GM23338 (cell line): ENCODE measurements at regions not wholly inside any gene's neighbourhood (a gene's known extent, or its start where the extent isn't known, plus 50 kb on each side); places are given as distances from the start of the nearest gene placed in this dataset.

Experiments
- ATAC-seq: fragments of 200-7000 bp; cut with Tn5 transposase; 3 replicates; pipeline ENCODE4 v1.9.1; 2020
- DNase-seq: peaks from one replicate; pipeline ENCODE4 v3.0.0-alpha.2; 2015; ENCODE audit warnings: low spot score
- H2AFZ ChIP-seq: fragments of 200-600 bp; sonication (generic); 2 replicates; pipeline ENCODE4 v1.8.0; 2016; ENCODE audit warnings: antibody characterized with exemption, mild to moderate bottlenecking, moderate library complexity
- H3F3A ChIP-seq: fragments of 200-600 bp; sonication (generic); replicated peaks from 2 replicates; pipeline ENCODE4 v1.8.0; 2017; ENCODE audit warnings: antibody characterized with exemption, mixed run types, low read depth
- H3K27ac ChIP-seq: fragments of 200-600 bp; sonication (generic); 2 replicates; pipeline ENCODE4 v1.6.1; 2016; ENCODE audit warnings: low read depth
- H3K27me3 ChIP-seq: fragments of 200-600 bp; sonication (generic); 2 replicates; pipeline ENCODE4 v1.8.0; 2016; ENCODE audit warnings: mild to moderate bottlenecking, mixed run types, moderate library complexity; ENCODE audit not compliant: insufficient read depth
- H3K36me3 ChIP-seq: fragments of 200-600 bp; sonication (generic); 2 replicates; pipeline ENCODE4 v1.8.0; 2016; ENCODE audit warnings: mild to moderate bottlenecking; ENCODE audit not compliant: insufficient read depth
- H3K4me1 ChIP-seq: fragments of 200-600 bp; sonication (generic); 2 replicates; pipeline ENCODE4 v1.8.0; 2016; ENCODE audit warnings: mild to moderate bottlenecking, moderate library complexity; ENCODE audit not compliant: insufficient read depth
- H3K4me2 ChIP-seq: fragments of 200-600 bp; sonication (generic); 2 replicates; pipeline ENCODE4 v1.7.1; 2017; ENCODE audit warnings: mixed run types
- H3K4me3 ChIP-seq: fragments of 200-600 bp; sonication (generic); 2 replicates; pipeline ENCODE4 v1.6.1; 2016; ENCODE audit warnings: mixed run types
- H3K79me2 ChIP-seq: fragments of 200-600 bp; sonication (generic); replicated peaks from 2 replicates; pipeline ENCODE4 v1.8.0; 2017; ENCODE audit warnings: mild to moderate bottlenecking; ENCODE audit not compliant: insufficient read depth
- H3K9me2 ChIP-seq: fragments of 200-600 bp; sonication (generic); 2 replicates; pipeline ENCODE4 v1.8.0; 2017; ENCODE audit not compliant: insufficient read depth
- H4K20me1 ChIP-seq: fragments of 200-600 bp; sonication (generic); replicated peaks from 2 replicates; pipeline ENCODE4 v1.8.0; 2017; ENCODE audit warnings: mild to moderate bottlenecking; ENCODE audit not compliant: insufficient read depth
- H3K27ac Mint-ChIP-seq: 2 replicates; pipeline ENCODE4 v1.8.0; 2020; ENCODE audit warnings: inconsistent platforms, mild to moderate bottlenecking, moderate library complexity, mixed read lengths
- H3K27me3 Mint-ChIP-seq: 3 replicates; pipeline ENCODE4 v1.8.0; 2022; ENCODE audit warnings: low read depth, mild to moderate bottlenecking, moderate library complexity, mixed read lengths, inconsistent platforms; ENCODE audit not compliant: insufficient read depth, poor library complexity
- H3K36me3 Mint-ChIP-seq: 3 replicates; pipeline ENCODE4 v1.8.0; 2021; ENCODE audit warnings: low read depth, mild to moderate bottlenecking, inconsistent platforms, moderate library complexity, mixed read lengths
- H3K4me1 Mint-ChIP-seq: 3 replicates; pipeline ENCODE4 v1.8.0; 2020; ENCODE audit warnings: mild to moderate bottlenecking, inconsistent platforms, mixed read lengths
- H3K4me3 Mint-ChIP-seq: 3 replicates; pipeline ENCODE4 v1.8.0; 2021; ENCODE audit warnings: moderate library complexity, mild to moderate bottlenecking, inconsistent platforms, mixed read lengths
- H3K9me3 Mint-ChIP-seq: 3 replicates; pipeline ENCODE4 v1.8.0; 2020; ENCODE audit warnings: moderate library complexity, mild to moderate bottlenecking, inconsistent platforms, mixed read lengths
- CREB1 ChIP-seq: fragments of 250-450 bp; sonication (Bioruptor Pico); IDR thresholded peaks from 2 replicates; pipeline ENCODE4 v1.5.0; 2020; ENCODE audit warnings: low read depth, mild to moderate bottlenecking, moderate library complexity
- CTCF ChIP-seq, 2 experiments: fragments of 200-600 bp in 1 of 2; sonication (generic) in 1 of 2; conservative IDR thresholded peaks; 2 replicates each; pipeline versions ENCODE4 v1.5.1 to v1.6.1; 2016 to 2017; ENCODE audit warnings: antibody characterized with exemption in 2 of 2, low read depth in 2 of 2, mild to moderate bottlenecking in 2 of 2, moderate library complexity in 1 of 2
- ETS1 ChIP-seq: IDR thresholded peaks from 2 replicates; pipeline ENCODE4 v1.6.1; 2016; ENCODE audit warnings: antibody characterized with exemption
- EZH2 ChIP-seq: fragments of 200-600 bp; sonication (generic); IDR thresholded peaks from one replicate; pipeline ENCODE4 v1.8.0; 2017; ENCODE audit warnings: antibody characterized with exemption, mild to moderate bottlenecking, low read depth; ENCODE audit not compliant: unreplicated experiment
- EZH2phosphoT487 ChIP-seq: fragments of 200-600 bp; sonication (generic); IDR thresholded peaks from one replicate; pipeline ENCODE4 v1.8.1; 2018; ENCODE audit warnings: antibody characterized with exemption; ENCODE audit not compliant: unreplicated experiment
- JUNB ChIP-seq: IDR thresholded peaks from one replicate; pipeline ENCODE4 v1.6.1; 2016; ENCODE audit warnings: antibody characterized with exemption; ENCODE audit not compliant: unreplicated experiment
- NANOG ChIP-seq: IDR thresholded peaks from 2 replicates; pipeline ENCODE4 v1.6.1; 2016; ENCODE audit warnings: antibody characterized with exemption, borderline replicate concordance
- POLR2AphosphoS5 ChIP-seq: IDR thresholded peaks from 2 replicates; pipeline ENCODE4 v1.6.1; 2016; ENCODE audit warnings: antibody characterized with exemption, low read depth
- REST ChIP-seq: IDR thresholded peaks from one replicate; pipeline ENCODE4 v1.6.1; 2018; ENCODE audit warnings: antibody characterized with exemption; ENCODE audit not compliant: unreplicated experiment
- STAT1 ChIP-seq: IDR thresholded peaks from one replicate; pipeline ENCODE4 v1.6.1; 2016; ENCODE audit warnings: antibody characterized with exemption; ENCODE audit not compliant: unreplicated experiment
- ZNF114 ChIP-seq: fragments of 250-450 bp; sonication (Bioruptor Pico); IDR thresholded peaks from 2 replicates; pipeline ENCODE4 v1.5.0; 2020; ENCODE audit warnings: mild to moderate bottlenecking, moderate library complexity
- ZNF331 ChIP-seq: fragments of 250-450 bp; sonication (Bioruptor Pico); IDR thresholded peaks from 2 replicates; pipeline ENCODE4 v1.5.0; 2020; ENCODE audit warnings: low read depth, mild to moderate bottlenecking, moderate library complexity
- ZNF462 ChIP-seq: fragments of 250-450 bp; sonication (Bioruptor Pico); IDR thresholded peaks from 2 replicates; pipeline ENCODE4 v1.5.0; 2020; ENCODE audit warnings: mild to moderate bottlenecking, moderate library complexity

GRCh38 chr4:4593596-4594284 lies 51.9 kb upstream of the STX18 start:
- peaks cover 36% of the 10 kb centered on the region for H3K9me3 Mint-ChIP-seq
- H3K79me2 ChIP-seq, result no peaks in the 10 kb centered on the region
- H3K27ac ChIP-seq, result no peak overlapping the region
- H3K36me3 ChIP-seq, result 0 out of 2 replicates have a peak, but pooled peaks cover 6% of the 10 kb centered on the region
- H3K27me3 ChIP-seq, result no peaks in the 10 kb centered on the region
- no peak for DNase-seq
- H3K4me3 ChIP-seq, result no peak overlapping the region
- no peak for TF ChIP-seq POLR2AphosphoS5
- TF ChIP-seq NANOG, result no peak
- TF ChIP-seq CTCF (conservative IDR thresholded peaks at IDR 0.05; ENCODE audit: low read depth in 2 of 2), result no peak
- TF ChIP-seq STAT1, result no peak
- no peak for TF ChIP-seq ZNF114
- no peak for TF ChIP-seq ZNF462 (CRISPR knock-in tag)
- TF ChIP-seq ETS1, result no peak
- no peak for TF ChIP-seq REST
- TF ChIP-seq EZH2phosphoT487, result no peak
- no peak for TF ChIP-seq EZH2
- TF ChIP-seq JUNB, result no peak
- no peak for TF ChIP-seq CREB1 (CRISPR knock-in tag)
- no peak for TF ChIP-seq ZNF331 (CRISPR knock-in tag)
- no peak overlapping the region for H2AFZ ChIP-seq
- H3K4me2 ChIP-seq, result no peak overlapping the region
- peaks cover 9% of the 10 kb centered on the region for H3K4me1 ChIP-seq
- H3K36me3 Mint-ChIP-seq, result peaks cover 50% of the 10 kb centered on the region
- H3K4me3 Mint-ChIP-seq, result no peak overlapping the region
- no peaks in the 10 kb centered on the region for H3F3A ChIP-seq
- ATAC-seq, result no peak
- H3K27me3 Mint-ChIP-seq, result peaks cover 2% of the 10 kb centered on the region
- no peaks in the 10 kb centered on the region for H4K20me1 ChIP-seq
- no peaks in the 10 kb centered on the region for H3K9me2 ChIP-seq
- no peak overlapping the region for H3K27ac Mint-ChIP-seq
- H3K4me1 Mint-ChIP-seq, result peaks cover 8% of the 10 kb centered on the region; the same call in 2 of the 3 replicates
